ENCODE measurements at regions not wholly inside any gene's neighbourhood (a gene's known extent, or its start where the extent isn't known, plus 50 kb on each side); places are given as distances from the start of the nearest gene placed in this dataset.
A peak's percentile ranks its signal among the peaks of the same experiment; 100 is the strongest.

DNA sequence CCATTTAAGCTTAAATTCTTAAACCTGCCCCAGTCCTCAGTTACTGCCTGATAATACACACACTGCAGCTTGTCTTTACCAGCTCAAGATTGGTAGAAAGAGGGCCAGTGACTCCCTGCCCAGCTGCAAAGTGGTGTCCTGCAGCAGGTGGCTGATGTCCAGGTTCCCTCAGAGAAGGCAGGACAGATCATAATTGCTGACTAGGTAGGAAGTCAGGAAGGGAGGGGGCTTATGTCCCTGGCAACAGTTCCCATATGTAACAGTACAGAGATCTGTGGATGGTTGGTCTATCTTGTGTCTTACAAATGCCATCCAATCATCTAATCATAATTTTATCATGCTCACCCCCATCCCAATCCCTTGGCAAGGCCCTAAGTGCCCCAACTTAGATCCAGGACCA, 492.1 kb upstream of the PPP2R3A start:
- no peak for DNase-seq

DNA sequence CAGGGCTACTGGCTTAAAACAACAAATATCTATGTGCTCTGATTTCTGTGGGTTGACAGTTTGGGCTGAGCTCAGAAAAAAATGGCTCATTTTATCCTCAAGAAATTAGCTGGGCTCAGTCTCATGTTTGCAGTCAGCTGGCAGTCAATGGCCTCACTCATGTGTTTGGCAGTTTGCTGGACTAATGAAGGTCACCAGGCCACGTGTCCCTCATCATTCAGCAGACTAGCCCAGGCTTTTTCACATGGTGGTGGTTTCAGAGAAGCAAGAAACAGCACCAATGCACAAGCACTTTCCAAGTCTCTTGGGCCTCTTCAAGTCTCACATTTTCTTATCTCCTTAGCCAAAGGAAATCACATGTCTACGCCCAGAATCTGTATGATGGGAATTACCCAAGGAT, 478.3 kb upstream of the PPP2R3A start:
- DNase-seq: no peak

DNA sequence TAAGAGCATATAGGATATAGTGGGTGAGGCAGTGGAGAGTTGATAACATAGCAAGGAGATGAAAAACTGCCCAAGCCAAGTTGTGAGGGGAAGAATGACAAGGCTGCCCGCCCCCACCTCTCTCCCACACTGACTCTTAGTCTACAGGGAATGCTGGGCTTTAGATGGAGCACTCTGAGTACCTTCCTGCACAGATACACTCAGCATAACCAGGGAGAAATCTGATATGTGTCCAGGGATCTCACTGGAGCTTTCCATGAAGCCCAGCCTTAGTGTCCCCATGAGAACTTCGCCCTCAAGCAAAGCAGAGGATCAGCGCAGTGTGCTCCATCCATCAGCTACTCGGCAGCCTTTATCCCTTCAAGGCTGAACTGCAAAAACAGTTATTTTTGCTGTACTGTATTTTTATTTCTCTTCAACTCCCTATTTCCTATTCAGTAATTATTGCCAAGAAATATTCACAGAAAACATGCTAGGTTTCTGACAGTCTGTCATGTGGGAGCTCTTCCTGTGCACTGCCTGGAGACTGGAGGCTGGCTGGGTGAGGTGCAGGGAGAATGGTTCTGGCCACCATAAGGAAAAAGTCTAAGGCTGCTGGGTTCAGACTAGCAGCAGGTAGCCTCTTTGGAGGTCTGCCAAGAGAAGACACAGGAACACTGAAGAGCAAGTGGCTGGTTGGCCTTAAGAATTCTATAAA, 475.2 kb upstream of the PPP2R3A start:
- DNase-seq: no peak

DNA sequence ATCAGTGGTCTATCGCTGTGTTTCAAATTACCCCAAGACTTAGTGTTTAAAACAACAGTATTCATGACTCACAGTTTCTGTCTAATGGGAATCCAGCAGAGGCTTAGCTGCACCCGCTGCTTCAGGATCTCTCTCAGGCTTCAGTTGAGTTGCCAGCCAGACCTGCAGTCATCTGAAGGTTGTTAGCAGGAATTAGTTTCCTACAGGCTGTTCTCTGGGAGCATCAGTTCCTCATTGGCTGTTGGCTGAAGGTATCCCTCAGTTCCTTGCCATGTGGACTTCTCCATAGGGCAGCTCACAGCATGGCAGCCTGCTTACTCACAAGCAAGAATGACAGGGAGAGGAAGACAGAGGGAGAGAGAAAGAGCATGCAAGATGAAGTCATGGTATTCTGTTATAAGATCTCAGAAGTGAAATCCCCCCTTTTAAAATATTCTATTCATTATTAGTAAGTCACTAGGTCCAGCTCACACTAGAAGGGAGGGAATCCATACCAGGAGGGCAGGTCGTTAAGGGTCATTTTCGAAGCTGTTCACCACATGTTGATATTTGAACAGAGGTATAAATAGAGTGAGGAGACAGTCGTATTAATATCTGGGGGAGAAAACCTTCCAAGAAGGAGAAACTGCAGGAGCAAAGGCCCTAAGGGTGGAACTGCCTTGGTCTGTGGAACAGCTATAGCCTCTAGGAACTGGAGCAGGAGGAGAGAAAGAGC, 473.9 kb upstream of the PPP2R3A start:
- DNase-seq: no peak

DNA sequence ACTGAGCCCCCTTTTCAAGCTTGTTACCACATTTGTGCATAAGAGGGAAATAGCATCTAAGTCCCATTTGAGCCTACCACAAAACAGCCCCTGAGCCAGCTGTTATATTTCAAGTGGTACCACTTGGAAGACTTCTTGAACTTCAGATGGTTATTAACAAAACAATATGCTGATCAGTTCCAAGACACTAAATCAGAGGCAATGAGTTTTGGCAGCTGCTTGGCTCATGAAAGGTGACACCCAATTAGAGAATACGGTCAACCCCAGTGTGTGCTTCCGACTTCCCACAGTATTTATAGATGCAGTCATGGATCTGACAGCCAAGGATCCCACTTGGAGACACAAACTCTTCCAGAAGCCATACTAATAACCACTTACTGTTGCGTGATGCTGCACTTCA, 469.6 kb upstream of the PPP2R3A start:
- DNase-seq: peak; percentile 8

DNA sequence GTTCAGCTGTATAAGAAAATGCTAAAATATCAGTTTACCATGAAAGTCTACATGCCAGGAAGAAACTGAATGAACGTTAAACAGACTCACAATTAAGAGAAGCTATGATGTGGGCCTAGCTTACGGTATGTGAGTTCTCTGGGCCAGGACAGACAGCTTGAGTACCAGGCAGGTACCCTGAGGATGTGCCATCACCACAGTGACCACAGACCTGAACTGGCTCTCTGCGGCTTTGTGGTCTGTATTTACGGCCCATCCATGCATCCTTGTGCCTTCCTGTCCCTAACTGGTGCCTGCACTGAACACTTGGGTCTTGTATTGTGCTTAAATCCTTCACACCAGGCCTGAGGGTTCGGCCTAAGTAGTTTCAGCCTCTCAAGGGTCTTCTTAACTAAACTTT, 467.5 kb upstream of the PPP2R3A start:
- DNase-seq: no peak

DNA sequence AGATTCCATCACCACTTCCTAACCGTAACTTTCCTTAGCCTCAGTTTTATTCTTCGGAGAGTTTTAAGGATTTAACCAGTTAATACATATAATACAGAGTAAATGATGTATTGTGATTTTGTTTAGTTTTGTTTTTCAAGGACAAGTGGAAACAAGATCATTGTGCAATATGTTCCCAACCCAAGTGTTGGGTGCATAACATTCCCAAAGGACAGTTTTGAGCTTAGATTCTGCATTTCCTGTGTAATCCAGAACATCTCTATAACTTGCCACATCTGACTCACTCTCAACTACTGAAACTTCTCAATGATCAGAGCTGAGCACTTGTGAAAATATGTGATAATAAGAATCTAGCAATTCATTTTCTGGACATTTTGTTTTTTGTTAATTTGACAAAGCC, 466.1 kb upstream of the PPP2R3A start:
- DNase-seq: no peak

DNA sequence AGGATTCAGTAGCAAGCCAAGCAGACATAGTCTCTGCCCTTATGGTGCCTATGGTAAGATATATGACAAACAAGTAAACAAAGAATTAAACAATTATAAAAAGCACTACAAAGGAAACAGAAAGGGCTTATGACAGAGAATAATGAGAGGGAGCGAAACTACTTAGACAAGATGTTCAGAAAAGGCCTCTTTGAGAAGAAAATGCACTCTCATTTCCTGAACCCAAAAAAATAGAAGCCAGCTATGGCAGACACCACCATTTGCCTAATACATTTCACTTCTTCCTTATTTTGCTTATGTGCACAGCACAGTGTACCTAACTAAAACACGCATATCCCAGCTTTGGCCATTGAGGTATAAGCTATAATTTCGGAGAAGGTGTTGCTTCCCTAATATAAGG, 465.5 kb upstream of the PPP2R3A start:
- DNase-seq: no peak

DNA sequence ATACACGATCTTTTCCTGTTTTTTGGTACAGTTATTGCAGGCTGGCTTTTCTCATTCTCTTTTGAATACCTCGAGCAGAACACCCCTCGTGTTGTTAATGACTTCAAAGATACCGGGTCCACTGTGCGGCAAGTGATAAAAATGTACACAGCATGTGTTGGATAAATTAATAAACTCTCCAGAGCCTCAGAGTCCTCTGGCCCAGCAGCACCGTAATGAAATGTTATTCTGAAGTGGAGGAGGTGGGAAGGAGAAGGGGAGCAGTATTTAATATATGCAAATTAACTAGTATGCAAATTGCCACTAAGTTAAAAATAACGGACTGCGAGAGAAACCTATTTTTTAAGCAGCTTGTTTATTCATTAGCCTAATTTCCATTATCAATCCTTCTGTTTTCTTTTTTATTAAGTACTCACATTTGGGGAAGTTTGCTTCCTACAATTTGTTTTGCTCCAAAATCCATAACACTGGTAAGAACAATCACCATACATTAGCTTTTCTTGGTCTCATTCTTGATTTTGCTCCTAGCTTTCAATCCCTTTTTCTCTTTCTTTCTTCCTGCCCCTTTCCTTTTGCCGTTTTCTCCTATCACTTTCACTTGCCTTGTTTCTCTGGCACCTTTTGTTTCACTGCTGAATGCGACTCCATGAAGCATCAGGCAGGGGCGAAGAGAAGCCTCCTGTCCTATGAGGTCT, 462.3 kb upstream of the PPP2R3A start:
- DNase-seq: no peak

DNA sequence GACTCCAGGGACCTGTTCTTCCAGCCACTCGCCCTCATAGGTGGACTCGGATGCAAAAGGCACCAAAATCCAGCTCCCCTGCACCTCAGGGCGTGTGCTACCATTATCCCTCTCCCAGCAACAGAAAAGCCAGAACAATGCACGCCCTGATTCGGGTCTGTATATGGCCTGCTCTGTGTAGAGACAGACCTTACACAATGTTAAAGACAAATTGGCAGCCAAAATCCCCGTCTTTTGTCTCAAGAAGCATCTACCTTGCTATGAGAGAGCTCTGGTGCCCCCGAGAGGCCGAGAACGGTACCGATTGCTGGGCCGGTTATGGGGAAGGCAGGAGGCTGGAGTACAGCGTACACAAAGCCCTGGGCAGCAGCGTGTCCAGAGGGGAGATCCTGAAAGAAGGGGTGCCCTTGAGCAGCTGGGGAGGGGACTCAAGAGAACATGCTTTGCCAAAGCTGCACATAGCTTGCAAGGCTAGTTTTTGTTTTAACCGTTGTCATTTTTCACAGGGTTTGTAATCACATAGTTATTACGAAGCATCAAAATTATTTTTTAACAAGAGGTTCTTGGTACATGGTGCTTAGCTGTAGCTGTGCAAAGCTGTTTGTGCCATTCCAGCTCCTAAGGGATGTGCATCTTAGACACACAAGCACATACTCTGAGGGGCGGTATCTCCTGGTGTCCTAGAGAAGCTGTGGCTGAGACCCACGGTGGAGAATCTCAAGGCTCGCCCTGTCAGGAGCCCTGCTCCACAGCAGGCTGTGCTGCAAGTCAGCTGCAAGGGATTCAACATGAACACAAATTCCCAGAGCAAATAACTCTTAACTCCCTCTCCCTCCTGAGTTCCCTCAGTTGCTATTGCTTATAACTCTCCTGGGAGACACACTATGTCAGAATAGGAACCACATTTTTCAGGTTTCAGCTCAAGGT, 461.5 kb upstream of the PPP2R3A start:
- peak; percentile 74 for DNase-seq

DNA sequence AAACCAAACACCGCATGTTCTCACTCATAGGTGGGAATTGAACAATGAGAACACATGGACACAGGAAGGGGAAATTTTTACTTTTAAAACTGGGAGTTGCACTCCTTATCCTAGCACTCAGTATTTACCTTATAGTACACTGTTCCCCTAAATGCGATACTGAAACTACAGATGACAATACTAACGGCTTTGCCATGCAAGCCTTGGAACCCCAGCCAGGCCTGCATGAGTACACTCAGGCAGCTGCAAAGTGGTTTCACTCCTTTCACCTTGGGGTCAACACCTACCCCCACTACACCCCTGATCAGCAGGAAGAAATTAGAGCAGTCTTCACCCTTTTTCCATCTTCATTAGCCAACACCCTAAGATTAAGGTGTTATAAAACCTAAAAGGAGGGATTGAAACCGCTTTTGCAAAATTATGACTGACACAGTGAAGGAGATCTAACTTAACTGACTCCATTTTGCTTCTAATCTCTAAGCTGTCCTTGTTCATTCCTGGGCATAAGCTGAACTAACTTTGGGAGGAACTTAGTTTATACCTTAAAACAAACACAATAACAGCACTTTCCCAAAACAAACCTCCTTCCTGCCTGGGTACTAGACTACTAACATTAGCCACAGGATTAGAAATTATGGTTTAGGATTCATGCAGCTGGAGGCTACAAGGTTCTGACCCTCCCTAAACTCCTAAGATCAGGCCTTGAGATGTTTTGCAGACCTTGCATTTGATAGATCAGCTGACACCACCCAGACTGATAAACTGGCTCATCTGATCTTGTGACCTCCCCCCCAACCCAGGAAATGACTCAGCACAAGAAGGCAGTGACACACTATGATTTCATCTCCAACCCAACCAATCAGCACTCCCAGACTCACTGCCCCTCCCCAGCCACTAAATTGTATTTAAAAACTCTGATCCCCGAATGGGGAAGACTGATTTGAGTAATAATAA, 452.1 kb upstream of the PPP2R3A start:
- DNase-seq: no peak

DNA sequence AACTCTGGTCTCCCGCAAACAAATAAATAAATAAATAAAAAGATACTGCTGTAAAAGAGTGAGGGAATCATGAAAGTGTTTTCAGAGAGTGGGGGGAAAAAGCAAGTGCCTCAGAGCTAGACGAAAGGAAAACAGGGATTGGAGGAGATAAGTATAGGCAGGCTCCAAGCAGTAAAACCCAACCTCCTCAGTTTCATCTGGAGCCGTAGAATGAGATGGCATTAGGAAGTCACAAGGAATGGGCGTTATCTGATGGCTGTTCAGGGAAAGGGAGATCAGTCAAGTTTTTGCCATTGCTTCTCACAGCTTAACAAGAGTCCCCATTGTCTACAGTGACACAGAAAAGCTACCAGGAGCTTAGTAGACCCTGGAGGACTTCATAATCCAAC, 451.5 kb upstream of the PPP2R3A start:
- no peak for DNase-seq

DNA sequence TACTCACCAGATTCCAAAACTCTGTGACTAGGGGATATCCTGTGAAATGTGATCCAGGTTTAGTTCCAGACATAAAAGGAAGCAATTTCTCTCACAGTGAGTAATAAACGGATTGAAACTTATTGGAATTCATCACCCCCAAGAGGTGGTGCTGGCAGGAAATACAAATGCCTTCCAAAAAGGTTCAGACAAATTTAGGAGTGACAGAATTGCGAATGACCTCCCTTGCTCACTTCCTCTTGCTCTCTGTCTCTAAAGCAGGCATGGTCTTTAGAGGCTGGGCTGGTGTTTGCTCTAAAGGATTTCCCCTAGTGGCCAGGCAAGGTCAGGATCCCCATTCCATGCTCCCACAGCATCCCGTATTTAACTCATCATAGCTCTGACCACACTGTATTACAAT, 449.4 kb upstream of the PPP2R3A start:
- DNase-seq: peak; percentile 2

DNA sequence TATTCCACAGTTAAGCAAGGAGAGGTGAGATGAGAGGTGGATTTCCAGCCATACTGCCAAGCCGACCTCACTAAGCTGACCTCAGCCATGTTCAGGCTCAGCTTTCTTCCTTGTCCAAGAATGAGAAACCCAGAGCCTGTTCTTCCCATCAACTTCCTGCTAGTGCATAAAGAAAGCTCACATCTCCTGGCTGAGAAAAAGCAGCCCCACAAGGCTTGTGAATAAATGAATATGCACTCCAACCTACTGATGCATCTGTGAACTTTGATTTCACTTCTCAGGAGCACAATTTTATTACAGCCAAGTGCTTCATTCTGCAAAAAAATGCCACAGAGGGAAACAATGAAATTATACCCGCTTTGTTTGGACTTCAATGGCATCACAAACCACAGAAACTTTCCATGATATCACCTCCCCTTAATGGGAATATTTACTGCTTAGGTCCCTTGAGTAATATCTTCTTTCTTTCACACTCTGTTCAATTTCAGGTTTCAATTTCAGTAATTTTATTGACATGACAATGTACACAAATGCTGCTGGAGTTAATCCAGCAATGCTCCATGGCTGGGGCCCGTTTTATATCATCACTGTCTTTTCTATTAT, 437.0 kb upstream of the PPP2R3A start:
- DNase-seq: no peak

DNA sequence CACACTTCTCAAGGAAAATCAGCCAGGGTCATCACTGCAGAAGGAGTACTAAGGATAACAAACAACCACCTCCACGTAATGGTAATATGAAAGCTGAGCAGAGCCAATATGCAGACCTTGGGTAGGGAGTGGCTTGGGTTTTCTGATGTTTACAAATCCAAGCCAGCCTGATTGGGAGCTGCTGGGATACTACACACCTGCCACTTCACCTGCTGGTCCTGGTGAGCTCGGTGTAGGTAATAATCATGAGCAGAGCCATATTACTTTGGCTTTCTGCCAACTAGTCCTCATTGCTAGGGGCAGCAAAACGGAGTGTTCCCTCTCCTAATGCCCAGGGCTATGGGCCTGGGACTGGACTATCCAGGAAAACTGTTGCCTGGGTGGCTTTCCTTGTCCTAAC, 433.5 kb upstream of the PPP2R3A start:
- no peak for DNase-seq

DNA sequence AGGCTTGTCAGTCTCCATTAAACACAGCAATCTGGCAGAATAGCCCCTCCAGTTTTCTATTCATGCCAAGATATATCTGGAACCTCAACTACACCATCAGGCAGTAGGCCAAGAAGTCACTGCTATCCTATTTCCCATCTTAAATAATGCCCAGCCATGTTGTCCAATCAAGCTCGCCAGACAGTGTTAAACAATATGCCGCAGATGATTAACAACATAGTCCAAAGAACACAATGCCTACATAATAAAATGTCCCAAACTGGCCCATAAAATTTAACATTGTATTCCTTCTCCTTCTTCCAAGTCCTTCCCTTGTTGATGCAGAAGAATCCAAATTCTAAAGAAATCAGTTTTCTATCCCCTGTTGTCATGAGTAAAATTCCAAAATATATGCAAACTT, 427.4 kb upstream of the PPP2R3A start:
- DNase-seq: no peak

DNA sequence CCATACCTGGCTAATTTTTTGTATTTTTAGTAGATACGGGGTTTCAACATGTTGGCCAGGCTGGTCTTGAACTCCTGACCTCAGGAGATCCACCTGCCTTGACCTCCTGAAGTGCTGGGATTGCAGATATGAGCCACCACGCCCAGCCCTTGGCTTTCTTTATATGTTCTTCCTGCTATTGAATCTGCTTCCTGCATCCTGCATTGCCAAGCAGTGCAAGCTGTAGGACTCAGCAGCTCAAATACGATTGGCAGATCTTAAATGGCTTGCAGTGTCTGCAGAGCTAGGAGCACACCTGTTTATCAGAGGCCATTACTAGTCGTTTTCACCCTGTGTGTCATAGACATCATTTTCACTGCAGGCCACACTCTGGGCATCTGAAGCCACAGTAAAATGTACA, 426.2 kb upstream of the PPP2R3A start:
- no peak for DNase-seq

DNA sequence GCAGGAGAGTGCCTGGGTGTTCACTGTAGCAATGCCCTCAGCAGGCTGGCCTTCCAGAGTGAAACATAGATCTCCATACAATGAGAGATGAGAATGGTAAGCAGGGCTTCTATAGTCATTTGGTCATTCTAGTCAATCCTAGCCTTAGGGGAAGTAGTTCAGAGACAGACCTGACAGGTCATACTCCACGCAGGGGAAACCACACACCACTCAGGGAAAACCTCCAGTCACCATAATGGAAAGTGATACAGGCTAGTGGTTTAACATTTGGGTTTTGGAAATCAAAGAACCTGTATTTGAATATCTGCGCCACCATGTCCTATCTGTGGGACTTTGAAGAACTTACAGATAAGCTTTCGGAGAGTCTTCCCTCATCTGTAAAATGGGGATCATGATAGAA, 425.7 kb upstream of the PPP2R3A start:
- no peak for DNase-seq

DNA sequence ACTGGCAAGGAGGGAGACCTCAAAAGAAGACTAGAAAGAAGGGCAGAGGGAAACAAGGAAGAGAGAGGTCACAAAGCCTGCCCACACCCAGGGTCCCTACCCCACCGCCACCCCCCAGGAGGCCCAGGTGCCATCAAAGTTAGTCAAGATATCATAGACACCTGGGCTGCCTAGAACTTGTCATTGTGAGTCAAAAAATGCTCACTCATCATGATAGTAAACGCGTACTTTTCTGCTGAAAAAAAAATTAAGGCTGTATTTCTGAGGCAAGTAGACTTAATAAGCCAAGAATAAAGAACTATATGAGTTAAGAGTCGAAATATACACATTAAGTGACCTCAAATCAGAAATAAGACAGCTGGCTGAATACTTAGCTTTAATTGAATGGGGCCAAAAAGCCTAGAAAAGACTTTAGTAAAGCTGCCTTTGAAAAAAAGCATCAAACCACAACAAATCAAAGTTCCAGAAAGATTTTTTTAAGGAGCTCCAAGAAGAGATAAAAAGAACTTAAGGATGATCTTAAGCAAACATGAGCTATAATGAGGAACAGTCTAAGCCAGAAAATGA, 415.5 kb upstream of the PPP2R3A start:
- peak; percentile 43 for DNase-seq

DNA sequence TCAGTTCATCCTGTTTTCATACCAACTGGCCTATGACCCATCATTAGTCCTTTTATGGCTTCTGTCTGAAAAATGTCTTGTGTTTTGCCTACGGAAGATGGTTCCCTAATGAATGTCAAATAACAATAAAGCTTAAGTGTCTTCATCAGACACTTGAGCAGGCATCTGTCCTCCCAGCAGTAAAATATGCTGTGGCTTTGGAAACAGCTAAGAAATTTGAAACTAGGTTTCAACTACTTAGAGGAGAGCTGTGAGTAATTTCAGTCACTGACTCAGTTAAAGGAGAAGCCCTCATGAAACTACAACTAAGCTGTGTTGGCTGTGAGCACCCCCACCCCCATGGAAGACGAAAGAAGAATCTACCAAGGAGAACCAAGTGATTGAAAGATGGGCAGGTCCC, 409.4 kb upstream of the PPP2R3A start:
- peak; percentile 72 for DNase-seq
